ENCODE measurements at regions not wholly inside any gene's neighbourhood (a gene's known extent, or its start where the extent isn't known, plus 50 kb on each side); places are given as distances from the start of the nearest gene placed in this dataset.

GRCh38 chr7:98707076-98707475, 90.0 kb downstream of the NPTX2 start:
- Histone ChIP-seq H3K4me2 (ENCODE audit: low read length, poor library complexity, severe bottlenecking) (no peak overlapping the region), H3K4ac (ENCODE audit: low read depth in 1 of 2, low read length in 2 of 2) (no peak overlapping the region), H2BK12ac (ENCODE audit: low read length in 2 of 2) (no peak overlapping the region), H3K18ac (ENCODE audit: low read depth in 1 of 2, low read length in 2 of 2) (no peak overlapping the region), H4K8ac (ENCODE audit: low read length) (no peak overlapping the region), H4K91ac (ENCODE audit: low read length) (no peak overlapping the region), H3K9me3 (ENCODE audit: control insufficient read depth, low read length) (no peaks in the 10 kb centered on the region), H3K4me3 (ENCODE audit: insufficient read depth in 1 of 2, low read depth in 1 of 2, low read length in 2 of 2) (no peak overlapping the region), H2BK15ac (ENCODE audit: low read depth, poor library complexity, severe bottlenecking) (no peak overlapping the region), H3K36me3 (ENCODE audit: control insufficient read depth in 1 of 2, insufficient read depth in 2 of 2, low read depth in 1 of 2, low read length in 2 of 2) (no peaks in the 10 kb centered on the region), H3K4me1 (ENCODE audit: control insufficient read depth, insufficient read depth, low read depth, low read length) (no peaks in the 10 kb centered on the region), H3K23ac (ENCODE audit: low read length in 2 of 2) (no peak overlapping the region), H3K14ac (ENCODE audit: low read length in 2 of 2) (no peak overlapping the region), H3K79me1 (replicated peaks; ENCODE audit: low read length, poor library complexity, severe bottlenecking) (no peaks in the 10 kb centered on the region), H2BK5ac (ENCODE audit: low read depth, low read length, poor library complexity, severe bottlenecking) (no peak overlapping the region), H2AK5ac (ENCODE audit: low read length, severe bottlenecking) (no peak overlapping the region), H2BK120ac (ENCODE audit: low read depth, low read length) (no peak overlapping the region), H3K9ac (ENCODE audit: low read length) (no peak overlapping the region), H3K27ac (ENCODE audit: low read length, poor library complexity, severe bottlenecking) (no peak overlapping the region), H2AFZ (ENCODE audit: low read depth, low read length) (no peak overlapping the region), H3K27me3 (ENCODE audit: control insufficient read depth in 1 of 2, insufficient read depth in 1 of 2, low read length in 2 of 2) (peaks cover 0 to 2% of the 10 kb centered on the region in 2 experiments)
- 95% methylated on average over 3 of the region's 4 CpGs for WGBS
- no peak for DNase-seq

- Histone ChIP-seq H3K36me3 (ENCODE audit: control insufficient read depth in 1 of 2, insufficient read depth in 2 of 2, low read depth in 1 of 2, low read length in 2 of 2) (no peaks in the 10 kb centered on the region), H3K4me1 (ENCODE audit: control insufficient read depth, insufficient read depth, low read depth, low read length) (no peaks in the 10 kb centered on the region), H2BK120ac (ENCODE audit: low read depth, low read length) (no peak overlapping the region), H3K23ac (ENCODE audit: low read length in 2 of 2) (no peak overlapping the region), H3K4me3 (ENCODE audit: insufficient read depth in 1 of 2, low read depth in 1 of 2, low read length in 2 of 2) (no peak overlapping the region), H3K14ac (ENCODE audit: low read length in 2 of 2) (no peak overlapping the region), H3K27me3 (ENCODE audit: control insufficient read depth in 1 of 2, insufficient read depth in 1 of 2, low read length in 2 of 2) (no peaks in the 10 kb centered on the region), H3K4me2 (ENCODE audit: low read length, poor library complexity, severe bottlenecking) (no peak overlapping the region), H2AFZ (ENCODE audit: low read depth, low read length) (no peak overlapping the region), H2BK5ac (ENCODE audit: low read depth, low read length, poor library complexity, severe bottlenecking) (no peak overlapping the region), H2AK5ac (ENCODE audit: low read length, severe bottlenecking) (no peak overlapping the region), H3K4ac (ENCODE audit: low read depth in 1 of 2, low read length in 2 of 2) (no peak overlapping the region), H3K9ac (ENCODE audit: low read length) (no peak overlapping the region), H3K79me1 (replicated peaks; ENCODE audit: low read length, poor library complexity, severe bottlenecking) (no peaks in the 10 kb centered on the region), H2BK12ac (ENCODE audit: low read length in 2 of 2) (no peak overlapping the region), H3K9me3 (ENCODE audit: control insufficient read depth, low read length) (no peaks in the 10 kb centered on the region), H2BK15ac (ENCODE audit: low read depth, poor library complexity, severe bottlenecking) (no peak overlapping the region), H4K91ac (ENCODE audit: low read length) (no peak overlapping the region), H3K18ac (ENCODE audit: low read depth in 1 of 2, low read length in 2 of 2) (no peak overlapping the region), H3K27ac (ENCODE audit: low read length, poor library complexity, severe bottlenecking) (no peak overlapping the region), H4K8ac (ENCODE audit: low read length) (no peak overlapping the region)
- DNase-seq = no peak
- 78% methylated on average over 10 of the region's 10 CpGs for WGBS
These were observed 94.9 kb downstream of the NPTX2 start for GRCh38 chr7:98711945-98712344.

- no peaks in the 10 kb centered on the region for H3K79me1 ChIP-seq (replicated peaks; ENCODE audit: low read length, poor library complexity, severe bottlenecking)
- H3K4ac ChIP-seq (ENCODE audit: low read depth in 1 of 2, low read length in 2 of 2) = no peak overlapping the region
- 66% methylated on average over 4 of the region's 6 CpGs for WGBS
- no peak overlapping the region for H2BK5ac ChIP-seq (ENCODE audit: low read depth, low read length, poor library complexity, severe bottlenecking)
- H4K8ac ChIP-seq (ENCODE audit: low read length) = no peak overlapping the region
- H2BK120ac ChIP-seq (ENCODE audit: low read depth, low read length) = no peak overlapping the region
- H3K18ac ChIP-seq (ENCODE audit: low read depth in 1 of 2, low read length in 2 of 2) = no peak overlapping the region
- H2BK15ac ChIP-seq (ENCODE audit: low read depth, poor library complexity, severe bottlenecking) = no peak overlapping the region
- peaks cover 0 to 3% of the 10 kb centered on the region in 2 experiments for H3K27me3 ChIP-seq (ENCODE audit: control insufficient read depth in 1 of 2, insufficient read depth in 1 of 2, low read length in 2 of 2)
- H3K4me3 ChIP-seq (ENCODE audit: insufficient read depth in 1 of 2, low read depth in 1 of 2, low read length in 2 of 2) = no peak overlapping the region
- H3K14ac ChIP-seq (ENCODE audit: low read length in 2 of 2) = no peak overlapping the region
- no peak overlapping the region for H4K91ac ChIP-seq (ENCODE audit: low read length)
- H3K4me2 ChIP-seq (ENCODE audit: low read length, poor library complexity, severe bottlenecking) = no peak overlapping the region
- DNase-seq = no peak
- no peak overlapping the region for H3K9ac ChIP-seq (ENCODE audit: low read length)
- H3K4me1 ChIP-seq (ENCODE audit: control insufficient read depth, insufficient read depth, low read depth, low read length) = no peaks in the 10 kb centered on the region
- H3K23ac ChIP-seq (ENCODE audit: low read length in 2 of 2) = no peak overlapping the region
- no peak overlapping the region for H3K27ac ChIP-seq (ENCODE audit: low read length, poor library complexity, severe bottlenecking)
- no peak overlapping the region for H2AFZ ChIP-seq (ENCODE audit: low read depth, low read length)
- H2BK12ac ChIP-seq (ENCODE audit: low read length in 2 of 2) = no peak overlapping the region
- H2AK5ac ChIP-seq (ENCODE audit: low read length, severe bottlenecking) = no peak overlapping the region
- no peaks in the 10 kb centered on the region for H3K9me3 ChIP-seq (ENCODE audit: control insufficient read depth, low read length)
- H3K36me3 ChIP-seq (ENCODE audit: control insufficient read depth in 1 of 2, insufficient read depth in 2 of 2, low read depth in 1 of 2, low read length in 2 of 2) = no peaks in the 10 kb centered on the region
These were observed 96.2 kb downstream of the NPTX2 start for GRCh38 chr7:98713165-98713810.

- H2BK120ac ChIP-seq (ENCODE audit: low read depth, low read length) = no peak overlapping the region
- H3K9ac ChIP-seq (ENCODE audit: low read length) = no peak overlapping the region
- H2BK15ac ChIP-seq (ENCODE audit: low read depth, poor library complexity, severe bottlenecking) = no peak overlapping the region
- no peak overlapping the region for H2BK5ac ChIP-seq (ENCODE audit: low read depth, low read length, poor library complexity, severe bottlenecking)
- DNase-seq = no peak
- H4K8ac ChIP-seq (ENCODE audit: low read length) = no peak overlapping the region
- no peak overlapping the region for H3K4me2 ChIP-seq (ENCODE audit: low read length, poor library complexity, severe bottlenecking)
- H3K4ac ChIP-seq (ENCODE audit: low read depth in 1 of 2, low read length in 2 of 2) = no peak overlapping the region
- H3K36me3 ChIP-seq (ENCODE audit: control insufficient read depth in 1 of 2, insufficient read depth in 2 of 2, low read depth in 1 of 2, low read length in 2 of 2) = no peaks in the 10 kb centered on the region
- H3K23ac ChIP-seq (ENCODE audit: low read length in 2 of 2) = no peak overlapping the region
- no peaks in the 10 kb centered on the region for H3K9me3 ChIP-seq (ENCODE audit: control insufficient read depth, low read length)
- H3K27me3 ChIP-seq (ENCODE audit: control insufficient read depth in 1 of 2, insufficient read depth in 1 of 2, low read length in 2 of 2) = peaks cover 0 to 3% of the 10 kb centered on the region in 2 experiments
- no peak overlapping the region for H3K14ac ChIP-seq (ENCODE audit: low read length in 2 of 2)
- H3K79me1 ChIP-seq (replicated peaks; ENCODE audit: low read length, poor library complexity, severe bottlenecking) = no peaks in the 10 kb centered on the region
- no peak overlapping the region for H3K18ac ChIP-seq (ENCODE audit: low read depth in 1 of 2, low read length in 2 of 2)
- H3K4me3 ChIP-seq (ENCODE audit: insufficient read depth in 1 of 2, low read depth in 1 of 2, low read length in 2 of 2) = no peak overlapping the region
- 71% methylated on average over 8 of the region's 8 CpGs for WGBS
- no peak overlapping the region for H4K91ac ChIP-seq (ENCODE audit: low read length)
- no peak overlapping the region for H2AFZ ChIP-seq (ENCODE audit: low read depth, low read length)
- no peaks in the 10 kb centered on the region for H3K4me1 ChIP-seq (ENCODE audit: control insufficient read depth, insufficient read depth, low read depth, low read length)
- H2AK5ac ChIP-seq (ENCODE audit: low read length, severe bottlenecking) = no peak overlapping the region
- no peak overlapping the region for H2BK12ac ChIP-seq (ENCODE audit: low read length in 2 of 2)
- no peak overlapping the region for H3K27ac ChIP-seq (ENCODE audit: low read length, poor library complexity, severe bottlenecking)
These were observed 102.3 kb downstream of the NPTX2 start for GRCh38 chr7:98719396-98719795.

Measured in mesenchymal stem cell (in vitro differentiated cells and primary cell).